GM23338 (cell line): ENCODE measurements at regions not wholly inside any gene's neighbourhood (a gene's known extent, or its start where the extent isn't known, plus 50 kb on each side); places are given as distances from the start of the nearest gene placed in this dataset.

Source experiments
- ATAC-seq: fragments of 200-7000 bp; cut with Tn5 transposase; 3 replicates; pipeline ENCODE4 v1.9.1; 2020
- DNase-seq: peaks from one replicate; pipeline ENCODE4 v3.0.0-alpha.2; 2015; ENCODE audit warnings: low spot score
- H2AFZ ChIP-seq: fragments of 200-600 bp; sonication (generic); 2 replicates; pipeline ENCODE4 v1.8.0; 2016; ENCODE audit warnings: antibody characterized with exemption, mild to moderate bottlenecking, moderate library complexity
- H3F3A ChIP-seq: fragments of 200-600 bp; sonication (generic); replicated peaks from 2 replicates; pipeline ENCODE4 v1.8.0; 2017; ENCODE audit warnings: antibody characterized with exemption, mixed run types, low read depth
- H3K27ac ChIP-seq: fragments of 200-600 bp; sonication (generic); 2 replicates; pipeline ENCODE4 v1.6.1; 2016; ENCODE audit warnings: low read depth
- H3K27me3 ChIP-seq: fragments of 200-600 bp; sonication (generic); 2 replicates; pipeline ENCODE4 v1.8.0; 2016; ENCODE audit warnings: mild to moderate bottlenecking, mixed run types, moderate library complexity; ENCODE audit not compliant: insufficient read depth
- H3K36me3 ChIP-seq: fragments of 200-600 bp; sonication (generic); 2 replicates; pipeline ENCODE4 v1.8.0; 2016; ENCODE audit warnings: mild to moderate bottlenecking; ENCODE audit not compliant: insufficient read depth
- H3K4me1 ChIP-seq: fragments of 200-600 bp; sonication (generic); 2 replicates; pipeline ENCODE4 v1.8.0; 2016; ENCODE audit warnings: mild to moderate bottlenecking, moderate library complexity; ENCODE audit not compliant: insufficient read depth
- H3K4me2 ChIP-seq: fragments of 200-600 bp; sonication (generic); 2 replicates; pipeline ENCODE4 v1.7.1; 2017; ENCODE audit warnings: mixed run types
- H3K4me3 ChIP-seq: fragments of 200-600 bp; sonication (generic); 2 replicates; pipeline ENCODE4 v1.6.1; 2016; ENCODE audit warnings: mixed run types
- H3K79me2 ChIP-seq: fragments of 200-600 bp; sonication (generic); replicated peaks from 2 replicates; pipeline ENCODE4 v1.8.0; 2017; ENCODE audit warnings: mild to moderate bottlenecking; ENCODE audit not compliant: insufficient read depth
- H3K9me2 ChIP-seq: fragments of 200-600 bp; sonication (generic); 2 replicates; pipeline ENCODE4 v1.8.0; 2017; ENCODE audit not compliant: insufficient read depth
- H4K20me1 ChIP-seq: fragments of 200-600 bp; sonication (generic); replicated peaks from 2 replicates; pipeline ENCODE4 v1.8.0; 2017; ENCODE audit warnings: mild to moderate bottlenecking; ENCODE audit not compliant: insufficient read depth
- H3K27ac Mint-ChIP-seq: 2 replicates; pipeline ENCODE4 v1.8.0; 2020; ENCODE audit warnings: inconsistent platforms, mild to moderate bottlenecking, moderate library complexity, mixed read lengths
- H3K27me3 Mint-ChIP-seq: 3 replicates; pipeline ENCODE4 v1.8.0; 2022; ENCODE audit warnings: low read depth, mild to moderate bottlenecking, moderate library complexity, mixed read lengths, inconsistent platforms; ENCODE audit not compliant: insufficient read depth, poor library complexity
- H3K36me3 Mint-ChIP-seq: 3 replicates; pipeline ENCODE4 v1.8.0; 2021; ENCODE audit warnings: low read depth, mild to moderate bottlenecking, inconsistent platforms, moderate library complexity, mixed read lengths
- H3K4me1 Mint-ChIP-seq: 3 replicates; pipeline ENCODE4 v1.8.0; 2020; ENCODE audit warnings: mild to moderate bottlenecking, inconsistent platforms, mixed read lengths
- H3K4me3 Mint-ChIP-seq: 3 replicates; pipeline ENCODE4 v1.8.0; 2021; ENCODE audit warnings: moderate library complexity, mild to moderate bottlenecking, inconsistent platforms, mixed read lengths
- H3K9me3 Mint-ChIP-seq: 3 replicates; pipeline ENCODE4 v1.8.0; 2020; ENCODE audit warnings: moderate library complexity, mild to moderate bottlenecking, inconsistent platforms, mixed read lengths
- ETS1 ChIP-seq: IDR thresholded peaks from 2 replicates; pipeline ENCODE4 v1.6.1; 2016; ENCODE audit warnings: antibody characterized with exemption
- EZH2 ChIP-seq: fragments of 200-600 bp; sonication (generic); IDR thresholded peaks from one replicate; pipeline ENCODE4 v1.8.0; 2017; ENCODE audit warnings: antibody characterized with exemption, mild to moderate bottlenecking, low read depth; ENCODE audit not compliant: unreplicated experiment
- EZH2phosphoT487 ChIP-seq: fragments of 200-600 bp; sonication (generic); IDR thresholded peaks from one replicate; pipeline ENCODE4 v1.8.1; 2018; ENCODE audit warnings: antibody characterized with exemption; ENCODE audit not compliant: unreplicated experiment
- POLR2AphosphoS5 ChIP-seq: IDR thresholded peaks from 2 replicates; pipeline ENCODE4 v1.6.1; 2016; ENCODE audit warnings: antibody characterized with exemption, low read depth
- STAT1 ChIP-seq: IDR thresholded peaks from one replicate; pipeline ENCODE4 v1.6.1; 2016; ENCODE audit warnings: antibody characterized with exemption; ENCODE audit not compliant: unreplicated experiment
- ZNF462 ChIP-seq: fragments of 250-450 bp; sonication (Bioruptor Pico); IDR thresholded peaks from 2 replicates; pipeline ENCODE4 v1.5.0; 2020; ENCODE audit warnings: mild to moderate bottlenecking, moderate library complexity

GRCh38 chr6:91279740-91280493, 693.0 kb upstream of the MAP3K7 start (continued):
- TF ChIP-seq ZNF462 (no peak), EZH2phosphoT487 (no peak), POLR2AphosphoS5 (no peak), STAT1 (no peak), ETS1 (no peak)

- Mint-ChIP-seq H3K27ac (no peak overlapping the region), H3K9me3 (no peaks in the 10 kb centered on the region), H3K27me3 (peaks cover 2% of the 10 kb centered on the region), H3K4me1 (peaks cover 28% of the 10 kb centered on the region), H3K36me3 (no peaks in the 10 kb centered on the region), H3K4me3 (no peak overlapping the region)
- no peaks in the 10 kb centered on the region for H3F3A ChIP-seq
- H4K20me1 ChIP-seq = no peaks in the 10 kb centered on the region
- ATAC-seq (no peak), DNase-seq (no peak)
- no peak overlapping the region for H3K27ac ChIP-seq
- H3K27me3 ChIP-seq = 0 out of 2 replicates have a peak, but pooled peaks cover under 1% of the 10 kb centered on the region
- peaks cover 25% of the 10 kb centered on the region for H3K4me1 ChIP-seq
- no peak overlapping the region for H3K4me3 ChIP-seq
- H2AFZ ChIP-seq = no peak overlapping the region
- no peaks in the 10 kb centered on the region for H3K9me2 ChIP-seq
- H3K36me3 ChIP-seq = no peaks in the 10 kb centered on the region
- H3K4me2 ChIP-seq = no peak overlapping the region
- H3K79me2 ChIP-seq = no peaks in the 10 kb centered on the region
- TF ChIP-seq ZNF462 = no peak
- TF ChIP-seq POLR2AphosphoS5 = no peak
- TF ChIP-seq EZH2 = no peak
- TF ChIP-seq EZH2phosphoT487 = no peak
Observed at GRCh38 chr6:91278416-91278815, 691.5 kb upstream of the MAP3K7 start.
